Stimulated activated CD4-positive, alpha-beta T cell treated with anti-CD3 and anti-CD28 coated beads, Interleukin-12 subunit alpha, Interleukin-12 subunit beta, amount 100 ng/mL, for 24 hours (primary cell): ENCODE measurements at regions not wholly inside any gene's neighbourhood (a gene's known extent, or its start where the extent isn't known, plus 50 kb on each side); places are given as distances from the start of the nearest gene placed in this dataset.

Experiments used
- DNase-seq, 2 experiments: peaks; one replicate each; pipeline ENCODE4 v3.0.0-alpha.2; 2020; ENCODE audit warnings: low read depth in 2 of 2

DNA sequence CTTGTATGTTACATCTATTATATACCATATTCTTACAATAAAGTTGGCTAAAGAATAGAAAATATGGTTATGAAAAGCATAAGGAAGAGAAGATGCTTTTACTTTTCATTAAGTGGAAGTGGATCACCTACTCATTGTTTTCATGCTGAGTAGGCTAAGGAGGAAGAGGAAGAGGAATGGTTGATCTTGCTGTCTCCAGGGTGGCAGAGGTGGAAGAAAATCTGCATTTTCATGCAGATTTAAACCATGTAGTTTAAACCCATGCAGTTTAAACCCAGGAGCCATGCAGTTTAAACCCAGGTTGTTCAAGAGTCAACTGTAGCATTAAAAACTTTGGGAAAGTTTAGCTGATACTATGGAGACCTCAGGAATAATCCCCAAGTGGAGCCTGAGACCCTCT, 214.8 kb upstream of the NAALADL2 start:
- DNase-seq = no peak

DNA sequence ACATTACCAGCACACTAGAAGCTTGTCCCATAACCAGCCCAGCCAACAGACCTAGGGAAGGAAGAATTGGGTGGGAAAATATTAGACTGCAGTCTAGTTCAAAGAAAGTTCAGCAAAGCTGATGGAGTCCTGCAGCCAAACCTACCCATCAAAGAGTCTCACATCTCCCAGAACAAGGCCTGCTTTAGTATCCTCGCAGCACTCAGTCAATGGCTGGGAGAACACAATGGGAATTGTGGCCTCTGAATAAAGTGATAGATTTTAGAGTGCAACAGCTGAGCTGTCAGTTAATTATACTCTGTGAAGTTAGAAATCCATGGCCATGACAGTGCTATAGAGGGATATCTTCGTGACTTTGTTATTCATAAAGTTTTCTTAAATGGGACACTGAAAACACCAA, 207.2 kb upstream of the NAALADL2 start:
- no peak for DNase-seq

GRCh38 chr3:174659511-174659910, 199.6 kb upstream of the NAALADL2 start:
- DNase-seq = no peak

- no peak for DNase-seq
Observed at GRCh38 chr3:174662653-174663052, 196.5 kb upstream of the NAALADL2 start.

GRCh38 chr3:174667386-174667785, 191.7 kb upstream of the NAALADL2 start:
- DNase-seq = no peak

GRCh38 chr3:174675406-174675805, 183.7 kb upstream of the NAALADL2 start:
- no peak for DNase-seq

GRCh38 chr3:174681784-174682183, 177.3 kb upstream of the NAALADL2 start:
- no peak for DNase-seq

DNA sequence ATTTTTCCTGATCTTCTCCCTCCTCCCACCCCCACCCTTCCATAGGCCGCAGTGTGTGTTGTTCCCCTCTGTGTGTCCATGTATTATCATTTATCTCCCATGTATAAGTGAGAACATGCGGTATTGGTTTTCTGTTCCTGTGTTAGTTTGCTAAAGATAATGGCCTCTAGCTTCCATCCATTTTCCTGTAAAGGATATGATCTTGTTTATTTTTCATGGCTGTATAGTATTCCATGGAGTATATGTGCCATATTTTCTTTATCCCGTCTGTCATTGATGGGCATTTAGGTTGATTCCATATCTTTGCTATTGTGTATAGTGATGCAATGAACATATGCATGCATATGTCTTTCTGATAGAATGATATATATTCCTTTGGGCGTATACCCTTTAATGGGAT, 173.3 kb upstream of the NAALADL2 start:
- DNase-seq = no peak

DNA sequence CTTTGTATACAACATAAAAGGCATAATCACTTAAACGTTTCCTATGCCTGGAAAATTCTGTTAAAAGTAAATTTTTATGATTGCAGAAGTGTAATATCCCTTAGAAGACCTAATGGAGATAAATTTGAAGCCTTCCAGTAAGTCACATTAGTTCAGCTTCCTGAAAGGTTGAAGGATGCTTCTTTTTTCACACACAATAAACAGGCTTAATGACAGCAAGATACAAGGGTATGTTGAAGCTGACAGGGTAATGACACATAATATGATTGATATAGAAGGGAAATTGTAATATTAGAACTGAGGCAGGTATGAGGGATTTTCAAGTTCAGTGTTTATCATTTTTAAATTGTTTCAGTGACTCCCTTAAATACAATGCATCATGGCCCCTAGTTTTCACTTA, 161.8 kb upstream of the NAALADL2 start:
- no peak for DNase-seq

DNA sequence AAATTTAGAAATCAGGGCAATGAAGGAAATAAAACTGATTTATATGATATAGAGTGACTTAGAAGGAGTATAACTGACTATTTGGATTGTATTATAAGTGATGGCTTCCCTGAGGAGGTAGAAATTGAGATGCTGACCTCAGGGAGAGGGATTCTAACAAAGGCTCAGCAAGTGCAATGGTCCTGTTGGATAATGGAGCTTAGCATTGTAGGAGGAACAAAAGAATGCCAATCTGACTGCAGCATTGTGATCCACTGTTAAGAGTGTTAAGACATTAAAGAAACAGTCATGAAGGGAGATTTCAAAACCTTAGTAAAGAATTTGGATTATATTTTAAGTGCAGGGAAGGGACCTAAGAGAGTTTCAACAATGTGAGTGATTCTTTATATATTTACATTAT, 158.4 kb upstream of the NAALADL2 start:
- no peak for DNase-seq

DNA sequence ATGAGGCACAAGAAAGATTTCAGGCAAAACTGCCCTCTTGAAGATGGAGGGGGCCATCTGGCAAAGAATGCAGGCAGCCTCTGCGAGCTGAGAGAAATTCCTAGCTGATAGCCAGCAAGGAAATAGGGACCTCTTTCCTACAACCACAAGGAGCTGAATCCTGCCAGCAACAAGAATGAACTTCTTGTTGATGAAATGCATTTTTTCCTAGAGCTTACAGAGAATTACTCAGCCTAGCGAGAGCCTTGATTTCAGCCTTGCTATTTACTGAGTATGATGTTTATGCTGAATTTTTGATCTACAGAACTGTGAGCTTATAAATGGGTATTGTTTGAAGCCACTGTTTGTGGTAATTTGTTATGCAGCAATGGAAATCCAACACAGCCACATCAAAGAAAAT, 148.5 kb upstream of the NAALADL2 start:
- no peak for DNase-seq

DNA sequence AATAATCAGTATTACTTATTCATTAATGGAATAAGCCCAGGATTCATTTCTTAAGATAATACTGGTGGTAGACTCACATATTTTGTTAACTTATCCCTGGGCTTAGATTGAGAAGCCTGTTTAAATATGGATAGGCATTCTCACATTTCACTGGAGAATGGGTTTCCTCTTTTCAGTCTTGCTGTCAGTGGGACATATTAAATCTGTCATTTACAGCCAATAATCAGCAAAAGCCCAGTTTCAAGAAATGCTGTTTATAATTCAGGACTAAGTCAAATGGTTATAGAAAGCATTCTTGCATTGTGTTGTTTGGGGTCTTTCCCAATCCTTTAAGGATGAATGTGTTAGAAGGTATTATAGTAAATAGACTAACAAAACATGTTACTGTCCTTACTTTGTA, 143.7 kb upstream of the NAALADL2 start:
- no peak for DNase-seq

DNA sequence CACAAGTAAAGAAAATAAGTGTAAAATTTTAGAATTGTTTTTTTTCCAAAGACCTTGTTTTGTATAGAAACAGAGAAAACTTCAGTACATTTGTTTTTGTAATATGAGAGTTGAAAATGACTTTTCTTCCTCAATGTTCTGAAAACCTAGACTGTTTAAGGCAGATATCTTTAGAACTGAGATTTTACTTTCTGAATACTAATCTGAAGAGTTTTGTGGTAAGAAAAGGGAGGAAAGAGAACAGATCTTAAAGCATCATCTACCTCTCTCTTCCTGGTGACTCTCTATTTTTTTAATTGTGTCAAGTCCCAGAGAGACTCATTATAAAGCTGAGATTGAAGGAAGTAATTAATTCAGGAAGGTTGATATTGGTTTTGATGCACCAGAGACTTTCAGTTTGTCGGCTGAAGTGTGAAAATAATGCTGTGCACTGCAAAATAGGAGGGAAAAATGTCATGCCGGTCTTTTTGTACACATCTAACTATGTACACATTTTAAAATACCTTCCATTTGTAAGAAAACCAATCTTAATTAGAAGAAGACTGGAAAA, 142.1 kb upstream of the NAALADL2 start:
- DNase-seq = no peak

- DNase-seq = no peak
Observed at GRCh38 chr3:174720717-174721116, 138.4 kb upstream of the NAALADL2 start.

DNA sequence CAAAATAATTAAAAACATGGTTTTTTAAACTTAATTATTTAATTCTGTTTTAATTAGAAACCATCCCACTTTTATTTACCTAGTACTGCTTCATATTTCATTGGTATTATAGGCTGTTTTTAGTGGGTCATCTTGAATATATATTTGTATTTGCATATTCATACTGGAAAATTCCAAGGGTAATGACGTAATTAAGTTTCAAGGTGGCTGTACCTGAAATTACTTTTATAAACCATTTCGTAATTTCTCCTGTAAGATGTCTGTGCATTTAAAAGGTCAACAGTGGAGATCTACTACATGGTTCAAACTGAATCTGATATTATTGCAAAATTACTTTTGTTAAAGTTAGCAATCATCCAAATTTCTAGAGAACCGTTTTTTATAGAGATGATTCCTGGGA, 133.8 kb upstream of the NAALADL2 start:
- DNase-seq = no peak

DNA sequence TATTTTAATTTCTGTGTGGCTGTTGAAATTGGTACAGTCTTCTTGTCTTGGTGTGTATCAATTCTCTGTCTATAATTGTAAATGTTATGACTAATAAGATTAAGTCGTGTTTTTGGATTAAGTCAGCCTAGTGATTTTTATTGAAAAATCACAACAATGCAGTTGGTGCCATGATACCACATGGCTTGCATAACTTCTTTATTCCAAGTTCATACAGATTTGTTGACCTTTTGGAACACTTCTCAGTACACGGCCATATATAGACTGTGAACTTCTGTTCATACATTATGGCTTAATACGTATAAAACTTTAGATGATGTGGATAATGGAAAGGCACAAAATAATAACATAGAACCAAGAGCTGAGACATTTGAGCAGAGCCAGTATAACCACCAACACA, 121.2 kb upstream of the NAALADL2 start:
- no peak for DNase-seq

GRCh38 chr3:174749143-174749542, 110.0 kb upstream of the NAALADL2 start:
- no peak for DNase-seq

DNA sequence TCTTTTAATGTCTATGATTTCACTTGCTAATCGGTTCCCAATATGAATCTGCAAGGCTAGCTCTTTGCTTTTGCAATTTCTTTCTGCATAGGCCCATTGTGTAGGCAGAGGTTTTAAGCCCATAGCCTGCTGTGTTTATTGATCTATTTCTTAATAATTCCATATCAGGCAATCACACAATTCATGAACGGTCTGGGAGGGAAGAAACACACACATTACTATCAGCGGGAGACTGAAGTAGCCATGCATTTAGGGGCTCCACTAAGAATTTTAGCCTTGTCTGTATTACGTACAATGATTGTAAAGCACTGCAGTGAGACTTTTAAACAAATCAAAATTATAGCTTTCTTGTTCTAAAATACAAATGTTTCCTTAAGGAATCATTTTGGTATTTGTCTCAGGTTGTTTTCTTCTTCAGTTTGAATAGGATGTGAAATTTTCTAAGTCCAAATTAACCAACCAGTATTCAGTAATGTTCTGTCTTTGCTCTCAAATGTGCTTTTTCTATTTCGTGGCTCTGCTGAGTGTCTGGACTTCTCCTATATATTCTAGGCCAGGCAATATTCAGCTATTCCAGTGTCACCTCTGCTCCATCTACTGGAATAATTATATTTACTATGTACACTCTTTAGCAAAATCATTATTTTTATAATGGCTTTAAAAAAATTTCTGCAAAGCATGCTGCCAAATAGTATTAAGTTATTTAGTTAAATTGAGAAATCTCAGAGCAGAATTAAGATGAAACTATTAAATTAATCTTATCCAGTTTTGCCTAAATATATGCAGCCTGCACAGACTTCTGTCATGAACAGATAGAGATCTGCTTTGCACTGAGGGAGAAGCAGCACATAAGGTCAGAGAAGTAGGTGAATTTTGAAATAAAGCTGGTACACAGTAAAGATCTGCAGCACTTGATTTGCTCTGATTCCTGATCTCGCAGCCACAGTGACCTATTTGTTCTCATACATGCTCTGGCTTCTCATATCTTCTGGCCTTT, 103.0 kb upstream of the NAALADL2 start:
- DNase-seq = no peak

- no peak for DNase-seq
Observed at GRCh38 chr3:174758943-174759342, 100.2 kb upstream of the NAALADL2 start.

DNA sequence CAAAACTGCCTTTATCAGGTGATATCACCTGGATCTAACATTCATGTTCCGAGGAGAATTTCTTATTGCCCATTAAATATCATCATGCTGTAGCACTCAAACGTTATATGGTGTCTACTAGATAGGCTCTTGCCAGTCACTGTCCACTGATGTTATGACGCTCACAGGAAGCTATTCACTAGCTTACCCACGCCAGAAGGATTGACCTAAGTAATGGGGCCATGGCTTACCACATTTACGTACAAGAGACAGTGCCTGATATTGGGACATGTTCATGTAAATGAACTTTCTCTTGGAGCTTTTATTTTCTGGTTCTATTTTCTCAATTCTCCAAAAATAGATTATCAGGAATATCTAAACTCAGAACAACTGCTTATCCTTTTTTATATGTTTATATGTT, 91.7 kb upstream of the NAALADL2 start:
- DNase-seq = no peak

DNA sequence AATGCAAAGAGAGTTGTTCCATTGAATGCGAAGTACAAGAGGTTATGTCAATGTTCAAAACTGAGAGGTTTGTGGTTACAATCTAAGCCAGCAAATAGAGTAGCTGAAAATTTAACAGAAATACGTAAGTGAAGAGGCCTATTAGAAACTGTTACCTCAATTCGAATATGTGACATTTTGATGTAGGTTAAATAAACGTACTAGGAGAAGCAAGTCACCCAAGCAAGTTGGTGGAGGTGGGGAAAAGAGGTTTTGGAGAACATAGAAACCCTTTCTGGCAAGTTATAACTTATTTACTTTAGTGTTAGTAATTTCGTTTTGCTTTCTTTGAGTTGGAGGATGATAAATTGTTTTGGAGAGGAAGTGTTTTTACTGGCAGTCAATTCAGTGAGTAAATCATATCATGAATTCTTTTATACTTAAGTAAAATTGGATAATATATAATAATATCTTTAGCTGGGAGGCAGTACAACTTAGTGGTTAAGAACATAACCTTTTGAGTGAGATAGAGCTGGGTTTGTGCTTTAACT, 91.2 kb upstream of the NAALADL2 start:
- DNase-seq = no peak

DNA sequence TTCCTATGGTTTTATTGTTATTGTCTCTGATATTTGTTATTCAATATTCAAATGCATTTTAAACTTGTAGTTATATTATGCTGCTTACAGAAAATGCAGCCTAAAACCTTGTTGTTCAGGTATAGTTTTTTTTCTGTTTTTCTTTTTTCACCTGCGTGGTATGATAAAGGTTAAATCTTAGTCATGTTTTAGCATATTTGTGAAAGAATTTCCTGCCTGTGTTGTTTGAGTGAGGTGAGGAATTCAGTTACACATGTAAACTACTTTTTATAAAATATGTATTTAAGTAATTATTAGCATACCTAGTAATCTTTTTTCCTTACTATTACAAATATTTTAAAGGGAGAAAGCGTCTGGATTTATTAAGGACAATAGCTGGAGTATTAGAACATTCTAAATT, 90.0 kb upstream of the NAALADL2 start:
- DNase-seq = no peak

DNA sequence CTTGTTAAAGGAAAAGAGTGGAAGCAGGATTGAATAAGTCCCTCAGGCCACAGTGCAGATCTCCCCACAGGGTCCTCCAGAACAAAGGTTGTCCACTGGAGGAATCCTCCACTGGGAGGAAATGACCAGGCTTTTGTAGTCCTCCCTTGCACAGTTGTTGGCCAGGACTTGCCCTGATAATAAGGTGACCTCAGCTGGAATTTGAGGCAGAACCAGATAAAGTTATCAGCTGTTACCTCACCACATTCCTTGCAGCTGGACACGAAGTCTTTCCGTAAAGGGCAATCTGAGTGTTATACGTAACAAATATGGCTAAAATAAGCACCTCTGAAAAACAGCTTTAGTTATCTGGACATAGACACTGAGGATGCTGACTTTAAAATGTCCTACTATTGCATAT, 83.5 kb upstream of the NAALADL2 start:
- no peak for DNase-seq
